Transverse colon (tissue), 4 donors: ENCODE measurements at regions not wholly inside any gene's neighbourhood (a gene's known extent, or its start where the extent isn't known, plus 50 kb on each side); places are given as distances from the start of the nearest gene placed in this dataset.

Experiments used
- DNase-seq: peaks from one replicate; pipeline ENCODE4 v3.0.0-alpha.2; 2019
- H3K27ac ChIP-seq, 4 donors: fragments of 200-600 bp; sonication (generic); 2 replicates each; pipeline ENCODE4 v1.5.1; 2016 to 2018; ENCODE audit warnings: inconsistent platforms in 4 of 4
- H3K27me3 ChIP-seq: fragments of 200-600 bp; sonication (generic); 2 replicates; pipeline ENCODE4 v1.5.1; 2017; ENCODE audit warnings: inconsistent platforms
- H3K36me3 ChIP-seq, 4 donors: fragments of 200-600 bp; sonication (generic); 2 replicates each; pipeline ENCODE4 v1.5.1; 2017 to 2019; ENCODE audit warnings: inconsistent platforms in 4 of 4
- H3K4me1 ChIP-seq, 4 donors: fragments of 200-600 bp; sonication (generic); 2 replicates each; pipeline ENCODE4 v1.5.1; 2017 to 2020; ENCODE audit warnings: inconsistent platforms in 4 of 4
- H3K4me3 ChIP-seq, 4 donors: fragments of 200-600 bp; sonication (generic); 1 replicate in 1 of 4; 2 replicates in 3 of 4; pipeline versions ENCODE4 v1.5.1 to v1.6.1; 2017 to 2019; ENCODE audit warnings: inconsistent platforms in 4 of 4
- H3K9me3 ChIP-seq, 2 donors: fragments of 200-600 bp; sonication (generic); 2 replicates each; pipeline ENCODE4 v1.5.1; 2017 to 2019; ENCODE audit warnings: inconsistent platforms in 2 of 2
- EP300 ChIP-seq: sonication (generic); formaldehyde crosslinking; IDR thresholded peaks from one replicate; pipeline ENCODE4 v1.6.1; 2017; ENCODE audit warnings: antibody characterized with exemption, low read depth
- POLR2A ChIP-seq: fragments of 450-650 bp; IDR thresholded peaks from one replicate; pipeline ENCODE4 v1.6.1; 2016; ENCODE audit warnings: antibody characterized with exemption, mild to moderate bottlenecking, moderate library complexity
- POLR2AphosphoS5 ChIP-seq, 3 donors: sonication (generic); formaldehyde crosslinking; IDR thresholded peaks; one replicate each; pipeline ENCODE4 v1.6.1; 2016; ENCODE audit warnings: antibody characterized with exemption in 3 of 3
- WGBS, 2 donors: methylation state at CpG; one replicate each; pipeline ENCODE4 v1.1.5; 2018; ENCODE audit warnings: low coverage in 1 of 2; 5-methylcytosine and 5-hydroxymethylcytosine counted together
- in situ Hi-C, 4 donors: fragments of 200-750 bp; cut with MboI; loops; one replicate each; pipeline versions ENCODE4 v1.15.0 to v1.15.1; 2017; ENCODE audit warnings: low sequenced_read_pairs in 3 of 4, low pct_ligation_motif_present in 1 of 4, low pct_unique_long_range_greater_than_20kb in 1 of 4
- intact Hi-C: fragments of 100-400 bp; cut with DNase I; formaldehyde crosslinking; loops from one replicate; pipeline ENCODE4 v1.15.1; 2023; ENCODE audit warnings: low total_unique reads
- TF ChIP-seq, protein P1 (sequence below), 5 experiments: fragments of 200-600 bp in 3 of 5; fragments of 450-650 bp in 2 of 5; sonication (generic) in 3 of 5; IDR thresholded peaks; 1 replicate in 2 of 5; 2 replicates in 3 of 5; pipeline ENCODE4 v1.5.1; 2016 to 2017; ENCODE audit warnings: antibody characterized with exemption in 5 of 5, inconsistent platforms in 3 of 5, mild to moderate bottlenecking in 2 of 5, moderate library complexity in 1 of 5

DNA sequence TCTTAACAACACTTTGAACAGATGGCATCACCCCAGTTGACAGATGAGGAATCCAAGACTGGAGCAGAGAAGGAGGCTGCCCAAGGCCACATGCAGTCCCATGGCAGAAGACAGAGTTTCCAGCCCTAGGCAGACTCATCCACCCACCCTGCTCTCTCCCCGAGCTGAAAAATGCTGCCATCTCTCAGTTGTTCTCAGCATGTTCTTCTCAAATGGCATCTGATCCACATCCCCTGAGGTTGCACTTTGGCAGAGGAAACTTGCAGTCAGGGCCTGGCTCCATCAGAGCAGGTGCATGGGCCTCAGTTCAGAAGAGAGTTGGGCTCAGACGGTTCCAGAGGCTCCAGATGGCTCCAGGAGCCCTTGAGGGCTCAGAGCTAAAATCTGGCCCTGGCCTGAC lies 709.4 kb downstream of the MATN1 start:
- in situ Hi-C loops (no loop called here), intact Hi-C loops (no loop called here)
- WGBS, 2 donors, result 80% methylated on average over 2 of the region's 2 CpGs; no CpG with 5 or more reads in 1 of the 2 donors
- TF ChIP-seq POLR2AphosphoS5 (IDR thresholded peaks at IDR 0.05) (no peak), EP300 (no peak), POLR2A (no peak)
- TF ChIP-seq, protein P1, sequence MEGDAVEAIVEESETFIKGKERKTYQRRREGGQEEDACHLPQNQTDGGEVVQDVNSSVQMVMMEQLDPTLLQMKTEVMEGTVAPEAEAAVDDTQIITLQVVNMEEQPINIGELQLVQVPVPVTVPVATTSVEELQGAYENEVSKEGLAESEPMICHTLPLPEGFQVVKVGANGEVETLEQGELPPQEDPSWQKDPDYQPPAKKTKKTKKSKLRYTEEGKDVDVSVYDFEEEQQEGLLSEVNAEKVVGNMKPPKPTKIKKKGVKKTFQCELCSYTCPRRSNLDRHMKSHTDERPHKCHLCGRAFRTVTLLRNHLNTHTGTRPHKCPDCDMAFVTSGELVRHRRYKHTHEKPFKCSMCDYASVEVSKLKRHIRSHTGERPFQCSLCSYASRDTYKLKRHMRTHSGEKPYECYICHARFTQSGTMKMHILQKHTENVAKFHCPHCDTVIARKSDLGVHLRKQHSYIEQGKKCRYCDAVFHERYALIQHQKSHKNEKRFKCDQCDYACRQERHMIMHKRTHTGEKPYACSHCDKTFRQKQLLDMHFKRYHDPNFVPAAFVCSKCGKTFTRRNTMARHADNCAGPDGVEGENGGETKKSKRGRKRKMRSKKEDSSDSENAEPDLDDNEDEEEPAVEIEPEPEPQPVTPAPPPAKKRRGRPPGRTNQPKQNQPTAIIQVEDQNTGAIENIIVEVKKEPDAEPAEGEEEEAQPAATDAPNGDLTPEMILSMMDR (IDR thresholded peaks at IDR 0.05), result no peak
- Histone ChIP-seq H3K27ac (no peak overlapping the region), H3K4me1 (no peaks in the 10 kb centered on the region), H3K36me3 (no peaks in the 10 kb centered on the region), H3K4me3 (no peak overlapping the region), H3K9me3 (no peaks in the 10 kb centered on the region), H3K27me3 (no peaks in the 10 kb centered on the region)
- DNase-seq, result no peak

DNA sequence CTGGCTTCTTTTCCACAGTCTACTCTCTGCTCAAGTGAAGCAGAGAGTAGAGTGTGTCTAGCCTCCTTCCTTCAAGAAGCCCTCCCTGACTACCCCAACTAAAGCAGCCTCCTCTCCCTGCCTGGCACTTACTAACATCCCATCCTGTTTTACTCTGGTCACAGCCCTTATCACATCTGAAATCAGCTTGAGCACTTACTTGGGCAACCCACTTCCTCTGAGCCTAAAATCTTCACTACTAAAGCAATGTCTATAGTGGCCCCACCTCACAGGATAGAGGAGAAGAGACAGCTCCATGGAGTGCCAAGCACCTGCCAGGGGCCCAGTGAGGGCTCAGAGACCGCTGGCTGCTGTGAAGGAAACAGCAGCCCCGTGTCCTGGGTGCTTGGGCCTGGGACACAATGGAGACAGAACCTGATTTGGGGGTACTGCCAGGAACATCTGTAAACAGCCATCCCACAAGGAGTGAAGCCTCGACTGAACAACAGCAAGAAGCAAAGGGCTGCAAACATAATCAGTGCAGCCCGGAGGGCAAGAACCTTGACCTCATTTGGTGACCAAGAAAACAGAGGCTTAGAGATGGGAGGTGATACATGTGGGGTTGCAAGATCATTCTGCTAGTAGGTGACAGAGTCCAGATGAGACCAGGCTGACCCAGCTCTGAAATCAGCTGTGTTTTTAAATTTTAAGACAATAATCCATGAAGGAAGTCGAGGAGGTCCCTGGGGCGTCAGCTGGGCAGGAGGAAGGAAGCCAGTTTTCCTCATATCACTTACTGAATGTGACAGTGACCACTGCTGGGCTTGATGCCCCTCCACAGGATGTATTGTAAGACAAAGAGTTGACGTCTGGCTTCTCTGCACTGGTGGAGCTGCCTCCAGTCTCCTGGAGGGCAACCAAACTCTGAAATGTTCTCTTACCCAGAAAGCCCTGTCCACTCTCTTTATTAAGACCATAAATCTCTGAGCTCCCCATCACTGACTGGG lies 710.6 kb downstream of the MATN1 start:
- WGBS, 2 donors, result 58% methylated on average over 7 of the region's 7 CpGs; no CpG with 5 or more reads in 1 of the 2 donors
- in situ Hi-C loops, result no loop called here
- no peak for DNase-seq

DNA sequence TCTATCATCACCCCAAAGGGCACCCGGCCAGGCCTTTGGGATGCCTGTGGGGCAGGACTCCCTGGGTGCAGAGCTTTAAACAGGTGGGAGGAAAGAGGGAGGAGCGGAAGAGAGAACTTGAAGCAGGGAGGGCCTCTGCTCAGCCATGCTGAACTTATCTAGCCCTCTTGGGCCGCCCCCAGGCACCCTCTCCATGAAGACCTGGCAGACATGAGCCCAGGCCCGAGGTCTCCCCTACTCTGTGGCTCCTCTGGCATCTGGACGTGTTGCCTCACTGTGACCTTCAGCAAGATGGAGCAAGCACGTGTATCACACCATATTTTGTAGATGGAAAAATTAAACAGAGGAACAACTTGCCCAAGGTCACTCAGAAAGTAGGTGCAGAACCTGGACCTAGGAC lies 711.4 kb downstream of the MATN1 start:
- Histone ChIP-seq H3K27ac (no peak overlapping the region), H3K9me3 (no peaks in the 10 kb centered on the region), H3K36me3 (no peaks in the 10 kb centered on the region), H3K4me1 (no peaks in the 10 kb centered on the region), H3K27me3 (no peaks in the 10 kb centered on the region), H3K4me3 (no peak overlapping the region)
- WGBS, 2 donors, result 83 to 100% methylated on average over 2 to 6 of the region's 6 CpGs
- in situ Hi-C loops (no loop called here), intact Hi-C loops (no loop called here)
- DNase-seq, result no peak
- no peak for TF ChIP-seq EP300
- TF ChIP-seq, protein P1 (IDR thresholded peaks at IDR 0.05), result no peak
- TF ChIP-seq POLR2AphosphoS5 (IDR thresholded peaks at IDR 0.05), result no peak
- no peak for TF ChIP-seq POLR2A

More for the DNA sequence above, 710.6 kb downstream of the MATN1 start:
- Histone ChIP-seq H3K9me3 (no peaks in the 10 kb centered on the region), H3K4me3 (no peak overlapping the region), H3K36me3 (no peaks in the 10 kb centered on the region), H3K27me3 (no peaks in the 10 kb centered on the region), H3K4me1 (no peaks in the 10 kb centered on the region), H3K27ac (no peak overlapping the region)
- no peak for TF ChIP-seq POLR2AphosphoS5 (IDR thresholded peaks at IDR 0.05)
- TF ChIP-seq, protein P1 (IDR thresholded peaks at IDR 0.05), result no peak
- no peak for TF ChIP-seq POLR2A
- no peak for TF ChIP-seq EP300
- intact Hi-C loops, result no loop called here

DNA sequence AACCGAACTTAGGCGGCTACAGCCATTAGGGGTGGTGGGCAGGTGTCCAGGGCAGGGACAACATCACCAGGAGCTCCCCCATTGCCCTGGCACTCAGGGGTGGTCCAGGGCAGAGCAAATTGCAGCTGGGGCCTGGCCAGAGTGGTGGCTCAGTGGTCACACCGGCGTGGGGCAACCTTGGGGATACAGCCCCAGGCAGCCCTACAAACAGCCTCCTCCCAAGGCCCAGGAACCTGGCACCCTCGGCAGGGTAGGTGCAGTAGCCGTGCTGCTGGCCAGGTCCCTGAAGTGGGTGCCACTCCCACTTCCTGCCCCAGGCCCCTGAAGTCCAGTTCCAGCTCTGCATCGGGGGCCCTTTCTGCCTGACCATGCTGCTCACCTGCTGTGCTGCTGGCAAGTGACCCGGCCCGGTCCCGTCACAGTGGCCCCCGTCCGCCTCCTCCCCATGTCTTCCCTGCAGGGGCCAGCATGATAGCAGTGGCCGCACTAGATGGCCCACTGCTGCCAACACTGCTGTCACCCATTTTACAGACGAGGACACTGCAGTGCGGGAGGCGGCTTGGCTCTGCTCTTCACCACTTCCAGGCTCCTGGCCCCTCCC lies 712.8 kb downstream of the MATN1 start:
- 86 to 88% methylated on average over 6 to 16 of the region's 16 CpGs for whole genome bisulfite sequencing, 2 donors
- Histone ChIP-seq H3K4me1 (no peaks in the 10 kb centered on the region), H3K27me3 (no peaks in the 10 kb centered on the region), H3K9me3 (no peaks in the 10 kb centered on the region), H3K4me3 (no peak overlapping the region), H3K36me3 (no peaks in the 10 kb centered on the region), H3K27ac (no peak overlapping the region)
- no peak for DNase-seq
- in situ Hi-C loops, result no loop called here
- no peak for TF ChIP-seq POLR2A
- TF ChIP-seq POLR2AphosphoS5 (IDR thresholded peaks at IDR 0.05), result no peak
- TF ChIP-seq, protein P1 (IDR thresholded peaks at IDR 0.05), result no peak
- no peak for TF ChIP-seq EP300
- intact Hi-C loops, result no loop called here
